Progenitor cell of endocrine pancreas (in vitro differentiated cells): ENCODE measurements at regions not wholly inside any gene's neighbourhood (a gene's known extent, or its start where the extent isn't known, plus 50 kb on each side); places are given as distances from the start of the nearest gene placed in this dataset.
A peak's percentile ranks its signal among the peaks of the same experiment; 100 is the strongest.

Source experiments
- DNase-seq: peaks from one replicate; pipeline ENCODE4 v3.0.0; 2021; ENCODE audit warnings: low spot score; ENCODE audit not compliant: unreplicated experiment
- H3K27ac Mint-ChIP-seq: 2 replicates; pipeline ENCODE4 v1.8.0; 2021; ENCODE audit warnings: mild to moderate bottlenecking, moderate library complexity, mixed read lengths
- H3K27me3 Mint-ChIP-seq: 2 replicates; pipeline ENCODE4 v1.8.0; 2021; ENCODE audit warnings: mixed read lengths
- H3K36me3 Mint-ChIP-seq: 2 replicates; pipeline ENCODE4 v1.8.0; 2022; ENCODE audit warnings: mixed read lengths; ENCODE audit not compliant: insufficient read depth
- H3K4me1 Mint-ChIP-seq: 2 replicates; pipeline ENCODE4 v1.8.0; 2021; ENCODE audit warnings: low read depth, mixed read lengths
- H3K4me3 Mint-ChIP-seq: 2 replicates; pipeline ENCODE4 v1.8.0; 2021; ENCODE audit warnings: low read depth, mild to moderate bottlenecking, moderate library complexity, mixed read lengths
- H3K9me3 Mint-ChIP-seq: 2 replicates; pipeline ENCODE4 v1.8.0; 2021; ENCODE audit warnings: low read depth, mixed read lengths
- TF ChIP-seq, protein P1 (sequence below): fragments of 200-600 bp; sonication (generic); IDR thresholded peaks from one replicate; pipeline ENCODE4 v1.5.0; 2021; ENCODE audit warnings: antibody characterized with exemption, mild to moderate bottlenecking; ENCODE audit not compliant: unreplicated experiment

DNA sequence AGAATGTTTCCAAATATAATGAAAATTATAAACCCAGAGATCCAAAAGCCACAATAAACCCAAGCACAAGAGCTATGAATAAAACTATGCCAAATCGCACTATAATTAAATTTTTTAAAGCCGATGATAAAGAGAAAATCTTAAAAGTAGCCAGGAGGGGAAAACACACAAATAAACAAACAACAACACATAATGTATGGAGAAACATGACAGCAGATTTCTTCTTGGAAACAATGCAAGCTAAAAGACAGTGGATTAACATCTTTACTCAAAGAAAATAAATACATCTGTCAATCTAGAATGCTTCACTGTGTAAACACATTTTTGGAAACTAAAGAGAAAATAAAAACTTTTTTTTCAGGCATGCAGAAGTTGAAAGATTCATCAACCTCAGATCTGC lies 53.0 kb upstream of the SMOX start:
- H3K36me3 Mint-ChIP-seq = no peaks in the 10 kb centered on the region
- no peaks in the 10 kb centered on the region for H3K27me3 Mint-ChIP-seq
- no peak overlapping the region for H3K4me3 Mint-ChIP-seq
- H3K9me3 Mint-ChIP-seq = peaks cover 13% of the 10 kb centered on the region
- peaks cover 2% of the 10 kb centered on the region for H3K4me1 Mint-ChIP-seq
- TF ChIP-seq, protein P1, sequence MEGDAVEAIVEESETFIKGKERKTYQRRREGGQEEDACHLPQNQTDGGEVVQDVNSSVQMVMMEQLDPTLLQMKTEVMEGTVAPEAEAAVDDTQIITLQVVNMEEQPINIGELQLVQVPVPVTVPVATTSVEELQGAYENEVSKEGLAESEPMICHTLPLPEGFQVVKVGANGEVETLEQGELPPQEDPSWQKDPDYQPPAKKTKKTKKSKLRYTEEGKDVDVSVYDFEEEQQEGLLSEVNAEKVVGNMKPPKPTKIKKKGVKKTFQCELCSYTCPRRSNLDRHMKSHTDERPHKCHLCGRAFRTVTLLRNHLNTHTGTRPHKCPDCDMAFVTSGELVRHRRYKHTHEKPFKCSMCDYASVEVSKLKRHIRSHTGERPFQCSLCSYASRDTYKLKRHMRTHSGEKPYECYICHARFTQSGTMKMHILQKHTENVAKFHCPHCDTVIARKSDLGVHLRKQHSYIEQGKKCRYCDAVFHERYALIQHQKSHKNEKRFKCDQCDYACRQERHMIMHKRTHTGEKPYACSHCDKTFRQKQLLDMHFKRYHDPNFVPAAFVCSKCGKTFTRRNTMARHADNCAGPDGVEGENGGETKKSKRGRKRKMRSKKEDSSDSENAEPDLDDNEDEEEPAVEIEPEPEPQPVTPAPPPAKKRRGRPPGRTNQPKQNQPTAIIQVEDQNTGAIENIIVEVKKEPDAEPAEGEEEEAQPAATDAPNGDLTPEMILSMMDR = no peak
- no peak overlapping the region for H3K27ac Mint-ChIP-seq
- no peak for DNase-seq

DNA sequence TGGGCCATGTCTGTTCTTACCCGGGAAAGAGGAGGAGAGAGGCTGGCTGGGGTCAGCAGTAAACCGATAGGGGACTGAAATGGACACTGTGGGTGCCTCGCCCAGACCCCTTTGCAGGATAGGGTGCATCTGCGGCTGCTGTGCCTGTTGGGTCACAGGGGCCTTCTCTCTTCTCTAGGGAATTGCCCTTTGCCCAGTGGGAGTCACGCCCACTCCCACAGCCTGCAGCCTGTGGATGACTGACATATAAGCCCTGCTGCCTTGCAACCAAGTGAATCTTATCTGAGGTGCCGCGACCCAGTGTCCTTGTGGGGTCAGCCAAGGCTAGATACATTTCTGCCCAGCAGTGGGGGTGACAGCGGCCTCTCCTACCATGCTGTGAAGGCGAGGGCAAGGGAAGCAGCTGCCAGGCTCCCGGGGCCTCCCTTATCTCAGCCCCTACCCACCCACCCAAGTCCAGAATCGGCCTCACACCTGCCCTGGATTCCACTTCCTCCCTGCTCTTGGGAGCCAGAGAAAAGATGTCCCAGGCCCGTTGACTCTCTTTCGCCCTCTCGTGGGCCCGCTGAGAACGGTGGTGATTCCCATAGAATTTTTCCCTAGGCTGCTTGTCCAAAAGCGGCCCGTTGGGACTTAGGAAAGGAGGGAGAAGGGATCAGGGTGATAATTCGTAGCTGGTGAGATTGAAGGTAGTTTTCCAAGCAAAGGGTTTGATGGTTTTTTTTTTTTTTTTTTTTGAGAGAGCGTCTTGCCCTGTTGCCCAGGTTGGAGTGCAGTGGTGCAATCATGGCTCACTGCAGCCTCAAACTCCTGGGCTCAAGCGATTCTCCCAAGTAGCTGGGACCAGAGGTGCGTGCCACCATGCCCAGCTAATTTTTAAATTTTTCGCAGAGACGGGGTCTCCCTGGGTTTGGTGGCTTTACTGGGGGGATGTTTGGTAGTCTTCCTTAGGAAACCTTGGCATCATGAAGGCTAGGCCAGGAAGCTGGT lies 56.8 kb upstream of the SMOX start:
- Mint-ChIP-seq H3K4me1 (peaks cover 2% of the 10 kb centered on the region), H3K36me3 (no peaks in the 10 kb centered on the region), H3K4me3 (no peak overlapping the region), H3K9me3 (peaks cover 13% of the 10 kb centered on the region), H3K27ac (no peak overlapping the region), H3K27me3 (peaks cover 2% of the 10 kb centered on the region)
- DNase-seq = peak; percentile 58
- TF ChIP-seq, protein P1 = peak; percentile 70

DNA sequence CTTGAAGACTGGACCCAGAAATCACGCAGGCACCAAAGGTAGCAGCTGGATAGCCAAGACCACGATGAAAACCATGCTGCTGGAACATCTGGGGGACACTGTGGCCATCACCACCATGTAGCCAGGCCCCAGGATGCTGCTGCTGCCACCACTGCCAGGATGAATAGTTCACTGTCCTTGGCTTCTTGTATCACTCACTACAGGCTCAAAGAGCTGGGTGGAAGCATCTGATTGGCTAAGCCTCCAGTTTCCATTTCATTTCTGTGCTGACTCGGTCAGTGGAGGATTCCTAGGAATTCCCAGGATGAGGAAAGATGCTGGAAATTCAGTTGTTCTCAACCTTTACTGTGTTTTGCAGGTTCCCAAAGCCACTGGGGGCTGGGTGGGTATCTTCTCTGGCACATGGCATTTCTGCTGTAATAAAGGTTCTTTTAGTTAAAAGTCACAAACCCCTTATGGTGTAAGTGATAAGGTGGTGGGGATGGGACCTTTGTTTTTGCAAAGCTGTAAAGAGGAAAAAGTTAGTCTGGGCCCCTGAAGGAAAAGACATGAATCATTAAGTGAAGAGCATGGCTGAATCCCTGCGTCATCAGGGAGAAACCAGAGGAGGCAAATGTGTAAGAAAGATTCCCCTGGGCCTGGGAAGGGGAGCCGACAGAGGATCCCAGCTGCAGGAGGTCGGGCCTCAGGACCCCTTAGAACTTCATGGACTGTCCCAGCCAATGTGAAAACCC lies 57.7 kb upstream of the SMOX start:
- H3K4me1 Mint-ChIP-seq = peaks cover 2% of the 10 kb centered on the region
- no peak for DNase-seq

DNA sequence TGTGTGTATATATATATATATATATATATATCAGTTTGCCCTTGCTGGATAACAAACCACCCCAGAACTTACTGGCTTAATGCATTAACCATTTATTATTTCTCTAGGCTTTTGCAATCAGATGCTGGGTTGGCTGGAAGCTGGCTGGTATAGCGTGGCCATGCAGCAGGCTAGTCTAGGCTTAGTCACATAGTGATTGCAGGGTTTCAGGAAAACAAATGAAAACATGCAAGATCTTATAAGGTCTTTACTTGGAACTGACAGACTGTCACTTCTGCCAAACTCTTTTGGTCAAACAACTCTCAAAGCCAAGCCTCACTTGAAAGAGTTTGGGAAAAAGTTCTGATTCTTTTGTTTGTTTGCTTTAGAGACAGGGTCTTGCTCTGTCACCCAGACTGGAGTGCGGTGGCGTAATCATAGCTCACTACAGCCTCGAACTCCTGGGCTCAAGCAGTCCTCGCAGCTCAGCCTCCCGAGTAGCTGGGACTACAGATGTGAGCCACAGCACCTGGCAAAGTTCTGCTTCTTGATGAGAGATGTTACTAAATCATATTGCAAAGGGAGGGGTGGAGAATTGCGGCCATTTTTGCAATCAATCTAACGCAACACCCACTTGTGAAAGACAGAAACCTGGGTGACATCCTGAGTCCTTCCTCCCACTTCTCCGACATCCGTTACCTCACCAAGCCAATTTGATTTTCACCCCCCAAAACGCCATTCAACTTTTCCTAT lies 58.7 kb upstream of the SMOX start:
- H3K4me3 Mint-ChIP-seq = no peak overlapping the region
- TF ChIP-seq, protein P1 = no peak
- H3K36me3 Mint-ChIP-seq = no peaks in the 10 kb centered on the region
- H3K27me3 Mint-ChIP-seq = peaks cover 12% of the 10 kb centered on the region
- peaks cover 2% of the 10 kb centered on the region for H3K4me1 Mint-ChIP-seq
- peaks cover 4% of the 10 kb centered on the region for H3K9me3 Mint-ChIP-seq
- peak; percentile 3 for DNase-seq
- no peak overlapping the region for H3K27ac Mint-ChIP-seq

More for the DNA sequence above, 57.7 kb upstream of the SMOX start:
- Mint-ChIP-seq H3K9me3 (peaks cover 13% of the 10 kb centered on the region), H3K27me3 (peaks cover 8% of the 10 kb centered on the region), H3K4me3 (no peak overlapping the region), H3K27ac (no peak overlapping the region), H3K36me3 (no peaks in the 10 kb centered on the region)
- TF ChIP-seq, protein P1 = no peak

DNA sequence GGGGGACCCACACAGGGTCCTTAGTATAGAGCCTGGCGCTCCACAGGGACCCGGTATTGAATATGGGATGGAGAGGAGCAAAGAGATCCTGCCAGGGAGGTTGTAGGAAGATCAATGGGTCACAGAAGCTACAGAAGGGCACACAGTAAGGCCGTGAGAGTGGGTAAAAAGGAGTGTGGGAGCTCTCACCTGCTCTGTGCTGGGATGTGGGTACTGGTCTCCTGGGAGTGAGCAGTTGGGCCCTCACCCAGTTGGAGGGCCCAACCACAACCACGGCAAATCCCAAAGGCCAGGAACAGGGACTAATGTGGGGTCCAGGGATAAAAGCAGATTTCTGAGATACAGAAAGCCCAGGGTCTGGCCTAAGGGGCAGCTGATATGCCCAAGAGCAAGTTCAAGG lies 59.9 kb upstream of the SMOX start:
- no peaks in the 10 kb centered on the region for H3K9me3 Mint-ChIP-seq
- TF ChIP-seq, protein P1 = no peak
- H3K27ac Mint-ChIP-seq = no peak overlapping the region
- H3K4me1 Mint-ChIP-seq = peaks cover 2% of the 10 kb centered on the region
- H3K36me3 Mint-ChIP-seq = no peaks in the 10 kb centered on the region
- no peak for DNase-seq
- no peak overlapping the region for H3K4me3 Mint-ChIP-seq
- H3K27me3 Mint-ChIP-seq = peaks cover 18% of the 10 kb centered on the region
